Heart right ventricle (tissue), 16 donors: ENCODE measurements at regions not wholly inside any gene's neighbourhood (a gene's known extent, or its start where the extent isn't known, plus 50 kb on each side); places are given as distances from the start of the nearest gene placed in this dataset.

ENCODE experiments used
- ATAC-seq, 8 donors: fragments of 200-7000 bp; cut with Tn5 transposase; one replicate each; pipeline ENCODE4 v1.9.1; 2020; ENCODE audit warnings: mild to moderate bottlenecking in 8 of 8, moderate library complexity in 8 of 8, moderate number of reproducible peaks in 1 of 8
- DNase-seq, 2 donors: peaks; one replicate each; pipeline ENCODE4 v3.0.0-alpha.2; 2020
- H3K27ac ChIP-seq, 10 donors: fragments of 200-600 bp; sonication (generic) in 2 of 10; one replicate each; pipeline versions ENCODE4 v1.5.0 to v1.8.0; 2020 to 2022; ENCODE audit warnings: mild to moderate bottlenecking in 3 of 10
- H3K27me3 ChIP-seq, 7 donors: fragments of 200-600 bp; one replicate each; pipeline ENCODE4 v1.8.0; 2021 to 2022; ENCODE audit warnings: mild to moderate bottlenecking in 2 of 7
- H3K36me3 ChIP-seq, 9 donors: fragments of 200-600 bp; sonication (generic) in 1 of 9; one replicate each; pipeline versions ENCODE4 v1.5.0 to v1.8.0; 2020 to 2022; ENCODE audit warnings: mild to moderate bottlenecking in 2 of 9
- H3K4me1 ChIP-seq, 9 donors: fragments of 200-600 bp; sonication (generic) in 1 of 9; one replicate each; pipeline versions ENCODE4 v1.5.0 to v1.8.0; 2020 to 2022; ENCODE audit warnings: mild to moderate bottlenecking in 4 of 9
- H3K4me3 ChIP-seq, 10 donors: fragments of 200-600 bp; sonication (generic) in 2 of 10; one replicate each; pipeline versions ENCODE4 v1.5.0 to v1.8.0; 2020 to 2022; ENCODE audit warnings: mild to moderate bottlenecking in 7 of 10, moderate library complexity in 2 of 10
- H3K9me3 ChIP-seq, 11 donors: fragments of 200-600 bp in 10 of 11; sonication (generic) in 2 of 11; one replicate each; pipeline versions ENCODE4 v1.5.0 to v1.8.0; 2013 to 2022; ENCODE audit warnings: mild to moderate bottlenecking in 2 of 11, control low read depth in 1 of 11, moderate library complexity in 1 of 11
- CTCF ChIP-seq, 9 donors: fragments of 200-600 bp; sonication (generic) in 2 of 9; IDR thresholded peaks; one replicate each; pipeline versions ENCODE4 v1.5.0 to v1.8.0; 2021 to 2022; ENCODE audit warnings: antibody characterized with exemption in 9 of 9, mild to moderate bottlenecking in 5 of 9, moderate library complexity in 1 of 9
- WGBS, 2 donors: extraction: QIAGEN DNeasy Blood & Tissue Kit; methylation state at CpG; one replicate each; pipeline ENCODE4 v1.1.7; 2013; ENCODE audit warnings: inconsistent platforms in 1 of 2; 5-methylcytosine and 5-hydroxymethylcytosine counted together
- intact Hi-C, 10 donors: fragments of 100-400 bp; cut with DNase I; formaldehyde crosslinking; loops; one replicate each; pipeline versions ENCODE4 v1.11.1 to v1.14.2; 2022
- donor health status: Arrhythmogenic right ventricular cardiomyopathy.
- donor health status: ischemic (EF 13 %, LVEDD 7.1; RV severe dilation, severe dysfunction).
- donor health status: healthy with polysubstance abuse.
- donor health status: DM: no; HTN: yes; CAD: no.
- donor health status: DM: no; HTN: no; CAD: no.
- donor health status: ischemic (EF 25% LVEDD 6.9; RV normal size, moderate dysfunction).
- donor health status: ischemic (EF 25% LVEDD 5.7; RV mildly dilated, moderate dysfunction).
- donor health status: healthy.
- donor health status: DM: yes; HTN: yes; CAD: no.
- donor health status: Ischemic cardiomyopathy.
- donor health status: ischemic (EF 35%, LVEDD 5.7; RV mildly dilated, moderate dysfunction).
- donor health status: nonischemic (EF 11% LVEDD 7.7; RV severe dilation, severe dysfunction).
- donor health status: DM: yes; HTN: yes; CAD: no.
- donor health status: PGD.
- donor health status: ischemic (EF 29% LVEDD 5.4; RV normal size, mild dysfunction).
- donor health status: nonischemic (EF 23%, LVEDD 6.1; RV moderate dilation, normal function).

- no peaks in the 10 kb centered on the region for H3K36me3 ChIP-seq
- 88 to 89% methylated on average over 21 of the region's 21 CpGs for WGBS, 2 donors
- peaks cover 0 to 9% (median 0%) of the 10 kb centered on the region in 7 donors for H3K27me3 ChIP-seq
- H3K4me3 ChIP-seq: no peak overlapping the region
- peaks cover 0 to 29% (median 7%) of the 10 kb centered on the region in 9 donors for H3K4me1 ChIP-seq
- no peak for TF ChIP-seq CTCF (IDR thresholded peaks at IDR 0.05)
- no peaks in the 10 kb centered on the region for H3K9me3 ChIP-seq
- intact Hi-C loops: no loop called here
- no peak for ATAC-seq
- DNase-seq: no peak
- peak overlapping the region in 3 of 10 donors; percentile 5 to 78 (median 44) for H3K27ac ChIP-seq
Observed at GRCh38 chr2:239464166-239465016, 63.6 kb upstream of the HDAC4 start.

GRCh38 chr2:239463541-239464165 lies 62.8 kb upstream of the HDAC4 start:
- no peaks in the 10 kb centered on the region for H3K36me3 ChIP-seq
- intact Hi-C loops: no loop called here
- H3K4me3 ChIP-seq: no peak overlapping the region
- H3K4me1 ChIP-seq: peaks cover 0 to 29% (median 7%) of the 10 kb centered on the region in 9 donors
- TF ChIP-seq CTCF (IDR thresholded peaks at IDR 0.05): no peak
- H3K27ac ChIP-seq: no peak overlapping the region
- ATAC-seq: peak in 4 of 8 donors; percentile 13 to 44 (median 40)
- no peak for DNase-seq
- H3K27me3 ChIP-seq: peaks cover 0 to 12% (median 0%) of the 10 kb centered on the region in 7 donors
- WGBS, 2 donors: 56 to 58% methylated on average over 16 of the region's 16 CpGs
- no peaks in the 10 kb centered on the region for H3K9me3 ChIP-seq

DNA sequence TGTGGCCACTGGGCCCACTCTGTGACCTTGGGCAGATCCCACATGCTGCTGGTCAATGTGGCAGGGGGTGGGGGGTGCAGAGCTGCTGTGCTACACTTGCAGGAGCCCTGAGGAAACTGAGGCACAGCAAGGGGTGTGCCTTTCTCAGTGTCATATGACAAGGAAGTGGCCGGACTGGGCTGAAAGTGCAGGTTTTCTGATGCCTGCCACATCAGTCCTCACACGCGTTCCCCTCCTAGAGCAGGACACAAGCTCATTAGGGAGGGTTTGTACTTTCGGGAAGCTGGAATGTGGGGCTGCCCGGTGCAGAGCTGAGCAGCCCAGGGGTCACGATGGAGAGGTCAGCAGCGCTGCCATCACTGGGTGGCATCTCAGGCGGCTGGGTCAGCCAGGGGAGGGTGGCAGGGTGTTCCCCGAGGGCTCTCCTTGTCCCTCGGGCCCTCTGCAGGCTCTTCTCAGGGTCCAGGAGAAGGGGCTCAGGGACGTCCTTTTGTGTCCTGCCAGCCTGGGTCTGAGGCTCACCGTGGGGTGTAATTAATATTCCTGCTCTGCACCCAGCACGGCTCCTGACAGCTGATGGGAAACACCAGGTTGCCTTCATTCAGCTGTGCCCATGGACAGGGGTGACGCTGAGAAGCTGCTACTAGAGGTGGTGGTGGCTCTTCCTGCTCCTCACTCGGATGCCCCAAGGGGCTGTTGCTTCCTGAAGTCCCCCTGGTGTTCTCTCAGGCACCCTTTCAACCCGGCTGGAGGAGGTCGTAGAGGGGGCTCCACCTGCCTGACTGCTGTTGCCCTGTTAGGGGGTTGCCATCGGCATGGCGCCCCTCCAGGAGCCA lies 62.1 kb upstream of the HDAC4 start:
- DNase-seq (no peak), ATAC-seq (no peak)
- Histone ChIP-seq H3K27me3 (peaks cover 0 to 12% (median 0%) of the 10 kb centered on the region in 7 donors), H3K9me3 (no peaks in the 10 kb centered on the region), H3K27ac (no peak overlapping the region), H3K36me3 (no peaks in the 10 kb centered on the region), H3K4me1 (peaks cover 0 to 29% (median 7%) of the 10 kb centered on the region in 9 donors), H3K4me3 (no peak overlapping the region)
- intact Hi-C loops: no loop called here
- no peak for TF ChIP-seq CTCF (IDR thresholded peaks at IDR 0.05)
- 76 to 77% methylated on average over 19 of the region's 19 CpGs for WGBS, 2 donors

GRCh38 chr2:239462191-239462515 lies 61.3 kb upstream of the HDAC4 start:
- H3K4me3 ChIP-seq: no peak overlapping the region
- no peak overlapping the region for H3K27ac ChIP-seq
- intact Hi-C loops: no loop called here
- no peaks in the 10 kb centered on the region for H3K36me3 ChIP-seq
- TF ChIP-seq CTCF (IDR thresholded peaks at IDR 0.05): no peak
- DNase-seq (no peak), ATAC-seq (no peak)
- H3K27me3 ChIP-seq: peaks cover 0 to 16% (median under 1%) of the 10 kb centered on the region in 7 donors
- no peaks in the 10 kb centered on the region for H3K9me3 ChIP-seq
- 93 to 95% methylated on average over 7 of the region's 7 CpGs for WGBS, 2 donors
- peaks cover 0 to 29% (median 7%) of the 10 kb centered on the region in 9 donors for H3K4me1 ChIP-seq
